Testis (tissue), 2 donors: ENCODE measurements at regions not wholly inside any gene's neighbourhood (a gene's known extent, or its start where the extent isn't known, plus 50 kb on each side); places are given as distances from the start of the nearest gene placed in this dataset.

ENCODE experiments used
- DNase-seq: peaks from one replicate; pipeline ENCODE4 v3.0.0-alpha.2; 2019
- H3K27ac ChIP-seq, 2 donors: fragments of 200-600 bp; sonication (generic); one replicate each; pipeline ENCODE4 v1.5.1; 2019
- H3K27me3 ChIP-seq: fragments of 200-600 bp; sonication (generic); one replicate; pipeline ENCODE4 v1.5.1; 2019
- H3K36me3 ChIP-seq: fragments of 200-600 bp; sonication (generic); one replicate; pipeline ENCODE4 v1.5.1; 2017; ENCODE audit warnings: low read depth; ENCODE audit errors: missing control alignments
- H3K4me1 ChIP-seq: fragments of 200-600 bp; sonication (generic); one replicate; pipeline ENCODE4 v1.5.1; 2019
- H3K4me3 ChIP-seq, 2 donors: fragments of 200-600 bp; sonication (generic); one replicate each; pipeline ENCODE4 v1.5.1; 2017 to 2019
- H3K9me3 ChIP-seq: fragments of 200-600 bp; sonication (generic); one replicate; pipeline ENCODE4 v1.5.1; 2017
- POLR2A ChIP-seq: fragments of 450-650 bp; IDR thresholded peaks from one replicate; pipeline ENCODE4 v1.6.1; 2017; ENCODE audit warnings: antibody characterized with exemption, mild to moderate bottlenecking, moderate library complexity
- WGBS, 2 donors: methylation state at CpG; one replicate each; pipeline ENCODE4 v1.1.5; 2018; 5-methylcytosine and 5-hydroxymethylcytosine counted together
- intact Hi-C: fragments of 100-400 bp; cut with DNase I; formaldehyde crosslinking; loops from one replicate; pipeline ENCODE4 v1.15.1; 2023; ENCODE audit warnings: low total_unique reads
- small RNA-seq, 2 donors: library from RNA; depleted of rRNA; stranded (forward); fragments of <200 nt; gene quantifications; one replicate each; pipeline ENCODE3, GENCODE V24; 2016
- TF ChIP-seq, protein P1 (sequence below), 3 experiments: fragments of 450-650 bp in 2 of 3; fragments of 200-600 bp in 1 of 3; sonication (generic) in 1 of 3; IDR thresholded peaks; one replicate each; pipeline ENCODE4 v1.5.1; 2016 to 2019; ENCODE audit warnings: antibody characterized with exemption in 3 of 3, mild to moderate bottlenecking in 2 of 3, moderate library complexity in 1 of 3

DNA sequence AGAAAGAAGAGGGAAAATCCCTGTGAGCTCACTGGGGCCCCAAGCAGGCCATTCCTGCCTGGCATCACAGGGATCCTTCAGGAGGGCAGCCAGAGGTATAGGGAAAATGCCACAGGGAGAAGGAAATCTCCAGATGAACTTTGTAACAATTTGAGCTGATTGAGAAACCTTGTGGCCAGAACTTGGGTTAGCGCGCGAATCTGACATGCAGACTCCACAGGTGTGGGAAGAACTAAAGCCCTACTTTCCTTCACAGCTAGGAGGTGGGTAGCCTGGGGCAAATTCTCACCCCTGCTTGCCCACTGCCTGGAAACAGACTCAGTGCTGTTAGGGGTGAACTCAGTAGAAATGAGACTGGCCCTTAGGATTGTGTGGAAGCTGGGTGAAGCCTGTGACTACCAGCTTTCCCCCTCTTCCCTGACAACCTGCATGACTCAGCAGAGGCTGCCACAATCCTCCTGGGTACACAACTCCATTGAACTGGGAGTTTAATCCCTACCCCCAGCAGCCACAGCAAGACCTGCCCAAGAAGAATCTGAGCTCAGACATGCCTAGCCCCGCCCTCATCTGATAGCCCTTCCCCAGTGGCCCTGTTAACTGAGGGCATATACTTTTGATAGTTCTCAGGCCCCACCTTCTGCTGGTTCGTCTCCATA, 57.2 kb upstream of the USP9Y start:
- 80 to 97% methylated on average over 1 to 5 of the region's 5 CpGs for WGBS, 2 donors
- H3K4me1 ChIP-seq: no peaks in the 10 kb centered on the region
- H3K9me3 ChIP-seq: no peaks in the 10 kb centered on the region
- H3K27me3 ChIP-seq: no peaks in the 10 kb centered on the region
- TF ChIP-seq, protein P1, sequence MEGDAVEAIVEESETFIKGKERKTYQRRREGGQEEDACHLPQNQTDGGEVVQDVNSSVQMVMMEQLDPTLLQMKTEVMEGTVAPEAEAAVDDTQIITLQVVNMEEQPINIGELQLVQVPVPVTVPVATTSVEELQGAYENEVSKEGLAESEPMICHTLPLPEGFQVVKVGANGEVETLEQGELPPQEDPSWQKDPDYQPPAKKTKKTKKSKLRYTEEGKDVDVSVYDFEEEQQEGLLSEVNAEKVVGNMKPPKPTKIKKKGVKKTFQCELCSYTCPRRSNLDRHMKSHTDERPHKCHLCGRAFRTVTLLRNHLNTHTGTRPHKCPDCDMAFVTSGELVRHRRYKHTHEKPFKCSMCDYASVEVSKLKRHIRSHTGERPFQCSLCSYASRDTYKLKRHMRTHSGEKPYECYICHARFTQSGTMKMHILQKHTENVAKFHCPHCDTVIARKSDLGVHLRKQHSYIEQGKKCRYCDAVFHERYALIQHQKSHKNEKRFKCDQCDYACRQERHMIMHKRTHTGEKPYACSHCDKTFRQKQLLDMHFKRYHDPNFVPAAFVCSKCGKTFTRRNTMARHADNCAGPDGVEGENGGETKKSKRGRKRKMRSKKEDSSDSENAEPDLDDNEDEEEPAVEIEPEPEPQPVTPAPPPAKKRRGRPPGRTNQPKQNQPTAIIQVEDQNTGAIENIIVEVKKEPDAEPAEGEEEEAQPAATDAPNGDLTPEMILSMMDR (IDR thresholded peaks at IDR 0.05): no peak
- no peak for TF ChIP-seq POLR2A
- no peak for DNase-seq
- H3K27ac ChIP-seq: no peak overlapping the region
- H3K4me3 ChIP-seq: no peak overlapping the region
- no peaks in the 10 kb centered on the region for H3K36me3 ChIP-seq
- intact Hi-C loops: no loop called here

DNA sequence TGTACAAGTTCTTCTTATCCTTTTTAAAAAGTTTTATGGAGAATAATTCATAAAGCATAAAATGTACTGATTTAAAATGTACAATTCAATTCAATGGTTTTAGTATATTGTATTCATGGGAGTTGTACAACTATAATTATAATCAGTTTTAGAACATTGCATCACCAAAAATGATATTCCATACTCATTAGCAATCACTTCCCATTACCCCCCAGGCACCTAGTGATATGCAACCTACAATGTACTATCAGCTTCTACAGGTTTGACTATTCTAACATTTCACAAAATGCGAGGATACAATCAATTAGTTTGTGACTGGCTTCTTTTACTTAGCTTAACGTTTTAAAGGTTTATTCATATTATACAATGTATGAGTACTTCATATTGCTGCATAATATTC, 49.9 kb upstream of the USP9Y start:
- Histone ChIP-seq H3K4me3 (no peak overlapping the region), H3K4me1 (no peaks in the 10 kb centered on the region), H3K27ac (no peak overlapping the region), H3K9me3 (no peaks in the 10 kb centered on the region), H3K27me3 (no peaks in the 10 kb centered on the region), H3K36me3 (no peaks in the 10 kb centered on the region)
- 87 to 96% methylated on average over 2 of the region's 2 CpGs for WGBS, 2 donors
- TF ChIP-seq POLR2A: no peak
- TF ChIP-seq, protein P1 (IDR thresholded peaks at IDR 0.05): no peak
- no peak for DNase-seq
- intact Hi-C loops: no loop called here

Small RNA genes lying in the stretch of these regions (small RNA-seq; reads per million reads assigned to genes)
- gene RN7SL702P: 0 reads per million in 2 donors
